GDM1 (cell line): ENCODE measurements at regions not wholly inside any gene's neighbourhood (a gene's known extent, or its start where the extent isn't known, plus 50 kb on each side); places are given as distances from the start of the nearest gene placed in this dataset.

Source experiments
- DNase-seq: peaks from one replicate; lab custom pipeline; 2025; lab: John Stamatoyannopoulos, UW

DNA sequence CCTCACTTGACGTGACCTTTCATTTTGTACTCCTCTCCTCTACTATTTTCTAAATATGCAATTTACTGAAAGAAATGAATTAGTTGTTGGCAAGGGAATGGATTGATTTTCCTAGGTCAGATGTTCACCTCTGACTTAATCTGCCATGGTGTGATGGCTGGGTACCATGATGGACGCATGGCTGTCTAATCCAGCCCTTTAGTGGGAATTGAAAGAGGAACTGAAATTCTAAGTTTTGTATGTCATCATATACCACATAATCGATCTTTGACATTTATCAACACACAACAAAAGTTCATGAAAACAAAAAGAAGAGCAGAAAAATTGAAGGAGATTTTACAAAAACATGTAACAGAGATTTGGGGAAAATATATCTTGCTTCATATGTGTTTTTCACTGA, 331.3 kb upstream of the SNX7 start:
- no peak for DNase-seq

- no peak for DNase-seq
These were observed 332.7 kb upstream of the SNX7 start for GRCh38 chr1:98328855-98329254.

- DNase-seq, result no peak
These were observed 334.2 kb upstream of the SNX7 start for GRCh38 chr1:98327220-98327861.

DNA sequence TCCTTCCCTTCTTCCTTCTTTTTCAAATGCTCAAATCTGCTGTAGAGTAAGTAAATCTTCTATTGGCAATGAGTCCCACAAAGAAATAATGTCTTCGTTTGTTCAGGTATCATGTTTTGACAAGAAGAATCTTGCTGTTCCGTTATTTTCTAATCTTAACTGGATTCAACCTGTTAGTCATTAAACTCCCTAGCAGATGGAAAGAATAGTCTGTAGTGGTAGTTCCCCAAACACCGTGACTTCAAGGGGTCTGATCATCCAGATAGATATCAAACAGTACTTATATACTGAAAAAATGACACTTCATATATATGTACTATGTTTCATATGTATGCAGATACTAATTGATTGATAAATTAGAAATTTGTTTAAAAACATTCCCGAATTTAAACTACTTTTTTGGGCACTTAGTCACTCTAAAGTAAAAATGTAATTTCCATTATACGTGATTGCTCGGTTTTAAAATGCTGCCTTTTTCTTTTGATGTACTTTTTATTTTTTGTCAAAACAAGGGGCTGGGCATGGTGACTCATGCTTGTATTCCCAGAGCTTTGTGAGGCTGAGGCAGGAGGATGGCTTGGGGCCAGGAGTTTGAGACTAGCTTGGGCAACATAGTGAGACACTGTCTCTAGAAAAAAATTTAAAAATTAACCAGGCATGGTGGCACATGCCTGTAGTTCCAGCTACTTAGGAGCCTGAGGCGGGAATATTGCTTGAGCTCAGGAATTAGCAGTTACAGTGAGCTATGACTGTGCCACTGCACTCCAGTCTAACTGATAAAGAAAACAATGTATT, 335.7 kb upstream of the SNX7 start:
- no peak for DNase-seq

DNA sequence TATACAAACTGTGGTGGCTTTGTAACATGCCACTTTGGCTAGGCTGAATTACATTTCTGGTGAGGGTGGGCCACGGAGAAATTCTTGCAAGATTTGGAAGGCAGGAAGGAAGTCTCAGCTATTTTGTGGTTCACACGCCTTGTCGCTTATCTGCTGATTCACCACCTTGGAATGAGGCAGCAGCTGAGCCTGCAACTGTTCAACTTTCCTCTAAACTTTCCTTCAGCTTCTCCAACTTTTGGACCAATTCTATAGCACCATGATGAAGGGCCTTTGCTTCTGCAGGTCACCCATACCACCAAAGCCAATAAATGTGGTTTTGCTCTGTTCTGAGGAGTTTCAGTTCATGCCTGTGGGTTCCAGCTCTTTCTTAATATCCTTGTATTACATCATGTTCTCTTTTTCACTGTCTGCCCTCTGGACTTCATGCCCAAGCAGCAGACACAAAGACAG, 337.6 kb upstream of the SNX7 start:
- DNase-seq, result no peak

GRCh38 chr1:98323388-98323787, 338.1 kb upstream of the SNX7 start:
- no peak for DNase-seq

GRCh38 chr1:98322966-98323365, 338.6 kb upstream of the SNX7 start:
- no peak for DNase-seq

GRCh38 chr1:98322086-98322485, 339.4 kb upstream of the SNX7 start:
- no peak for DNase-seq

DNA sequence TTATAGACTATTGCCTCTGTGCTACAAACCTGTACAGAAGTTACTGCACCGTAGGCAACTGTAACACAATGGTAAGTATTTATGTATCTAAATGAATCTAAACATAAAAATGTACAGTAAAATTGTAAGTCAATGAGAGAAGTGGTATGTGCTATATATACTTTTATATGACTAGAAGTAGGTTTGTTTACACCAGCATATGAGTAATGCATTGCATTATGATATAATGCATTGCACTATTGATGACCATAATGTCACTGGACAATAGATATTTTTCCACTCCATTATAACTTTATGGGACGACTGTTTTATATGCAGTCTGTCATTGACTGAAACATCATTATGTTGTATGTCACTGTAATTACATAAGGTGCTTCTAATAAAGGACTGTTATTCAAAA, 340.3 kb upstream of the SNX7 start:
- no peak for DNase-seq

DNA sequence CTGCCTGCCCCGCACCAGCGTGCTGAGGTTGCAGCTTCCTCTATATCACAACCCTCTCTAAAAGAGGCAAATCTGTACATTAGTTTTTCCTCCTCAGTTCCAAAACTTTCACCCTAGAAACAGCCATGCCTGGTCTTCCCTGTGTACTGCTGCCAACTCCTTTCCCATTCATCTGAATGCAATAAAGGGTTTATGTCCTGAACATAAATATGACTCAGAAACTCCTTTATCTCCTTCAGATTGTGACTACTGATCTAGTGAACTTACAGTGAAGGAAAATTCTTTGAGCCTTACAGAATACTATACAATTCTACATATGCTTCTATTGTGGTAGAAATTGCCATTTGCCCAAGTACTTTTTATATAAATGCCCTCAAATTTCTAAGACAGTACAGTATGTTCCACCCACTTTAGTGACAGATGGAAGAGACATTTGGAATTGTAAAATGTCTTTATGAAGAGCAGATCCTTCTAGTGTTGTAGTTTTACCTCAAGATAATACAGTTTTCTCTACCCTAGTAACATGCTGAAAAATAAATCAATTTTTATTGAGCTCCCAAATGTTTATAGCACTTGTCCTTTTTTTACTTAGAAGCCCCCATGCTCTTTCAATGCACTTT, 345.1 kb upstream of the SNX7 start:
- no peak for DNase-seq

DNA sequence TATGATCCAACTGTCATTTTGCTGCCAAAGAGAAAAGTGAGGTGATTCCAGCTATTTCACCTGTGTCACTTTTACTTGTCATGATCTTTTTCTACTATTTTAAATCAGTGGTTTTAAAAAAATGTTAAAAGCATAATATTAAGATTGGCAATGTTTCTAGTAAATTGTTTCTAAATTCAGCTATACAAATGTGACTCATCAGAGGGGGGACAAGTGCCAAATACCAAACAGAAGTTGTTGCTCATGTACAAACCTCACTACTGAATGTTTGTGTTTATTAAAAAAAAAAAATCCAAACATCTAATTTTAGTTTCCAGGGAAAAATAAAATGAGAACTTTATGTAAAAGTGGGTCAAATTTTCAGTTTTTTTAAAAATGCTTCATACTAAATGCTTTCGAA, 346.2 kb upstream of the SNX7 start:
- no peak for DNase-seq

DNA sequence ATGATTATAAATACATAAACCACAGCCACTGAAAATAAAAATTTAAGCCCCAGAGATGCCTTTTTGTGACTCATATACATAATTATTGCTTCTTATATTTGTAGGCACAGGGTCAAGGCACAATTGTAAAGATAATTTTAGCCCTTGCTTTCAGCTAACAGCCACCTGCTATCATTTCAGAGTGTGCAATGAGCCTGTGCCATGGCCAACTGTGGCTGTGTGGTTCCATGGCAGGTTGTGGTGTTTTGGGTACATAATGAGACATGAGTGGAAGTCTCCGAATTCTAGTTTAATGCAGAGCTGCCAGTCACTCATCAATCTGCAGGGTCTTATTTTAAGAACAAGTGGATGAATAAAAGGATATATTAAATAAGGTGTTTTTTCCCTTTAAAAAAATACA, 346.9 kb upstream of the SNX7 start:
- no peak for DNase-seq

DNA sequence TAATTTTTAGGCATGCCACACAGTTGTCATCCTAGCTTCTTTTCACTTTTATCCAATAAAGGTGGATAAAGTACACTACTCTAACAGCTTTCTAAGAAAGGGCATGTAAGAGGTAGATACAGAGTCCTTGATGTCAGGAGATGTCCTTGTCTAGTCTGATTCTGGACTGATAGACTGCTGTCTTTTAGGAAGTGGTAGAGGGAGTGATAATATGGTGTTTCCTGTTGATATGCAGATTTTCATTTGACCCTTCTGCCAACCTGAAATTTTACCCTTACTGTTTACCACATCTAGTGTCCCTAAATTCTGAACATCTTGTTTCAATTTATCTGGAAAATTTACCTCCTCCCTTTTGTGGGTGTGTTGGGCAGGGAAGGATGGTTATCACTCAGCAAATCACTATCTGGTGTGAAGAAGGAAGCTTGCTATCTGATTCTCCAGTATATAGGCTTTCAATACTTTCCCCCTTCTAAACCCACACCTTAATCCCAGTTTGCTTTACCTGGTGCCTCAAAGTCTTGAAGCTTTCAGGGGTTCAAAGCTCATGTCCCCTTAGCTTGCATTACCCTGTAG, 354.9 kb upstream of the SNX7 start:
- no peak for DNase-seq

DNA sequence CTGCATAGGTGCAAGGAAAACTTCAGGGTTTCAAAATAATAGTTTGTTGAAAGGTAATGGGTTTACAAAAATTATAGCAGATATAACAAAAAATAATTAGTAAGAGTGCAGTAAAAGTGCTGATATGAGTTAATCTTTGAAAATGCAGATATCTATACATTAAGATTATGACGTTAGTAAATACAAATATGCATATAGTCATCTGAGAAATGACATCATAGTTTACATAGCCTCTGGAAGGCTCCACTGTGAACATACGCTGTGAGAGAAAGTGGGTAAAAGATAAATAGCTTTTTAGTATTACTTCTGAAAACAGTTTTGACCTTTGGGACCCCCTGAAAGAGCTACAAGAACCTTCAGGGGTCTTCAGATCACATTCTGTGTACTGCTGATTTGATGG, 356.2 kb upstream of the SNX7 start:
- DNase-seq, result no peak

DNA sequence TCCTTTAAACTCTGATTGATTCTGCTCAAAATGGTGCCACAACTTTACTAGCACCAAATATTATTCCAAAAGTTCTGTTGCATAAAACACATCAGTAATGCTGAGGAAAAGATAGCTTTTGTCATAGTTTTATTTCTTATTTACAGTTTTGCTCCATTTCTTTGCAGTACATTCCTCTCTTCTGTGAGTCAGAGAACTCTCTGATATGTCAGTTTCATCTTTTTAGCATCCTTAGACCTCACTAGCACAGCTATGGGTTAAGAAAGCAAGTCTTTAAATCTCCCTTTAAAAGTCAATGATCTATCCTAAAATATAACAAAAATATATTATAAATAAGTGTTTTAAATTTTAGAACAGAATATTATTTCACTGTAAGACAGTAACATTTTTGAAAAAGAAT, 356.6 kb upstream of the SNX7 start:
- no peak for DNase-seq

- no peak for DNase-seq
These were observed 361.7 kb upstream of the SNX7 start for GRCh38 chr1:98299861-98300260.

- no peak for DNase-seq
These were observed 362.2 kb upstream of the SNX7 start for GRCh38 chr1:98299313-98299712.

- DNase-seq, result no peak
These were observed 363.2 kb upstream of the SNX7 start for GRCh38 chr1:98298319-98298718.

- DNase-seq, result no peak
These were observed 364.8 kb upstream of the SNX7 start for GRCh38 chr1:98296681-98297080.

- no peak for DNase-seq
These were observed 367.4 kb upstream of the SNX7 start for GRCh38 chr1:98294127-98294526.

DNA sequence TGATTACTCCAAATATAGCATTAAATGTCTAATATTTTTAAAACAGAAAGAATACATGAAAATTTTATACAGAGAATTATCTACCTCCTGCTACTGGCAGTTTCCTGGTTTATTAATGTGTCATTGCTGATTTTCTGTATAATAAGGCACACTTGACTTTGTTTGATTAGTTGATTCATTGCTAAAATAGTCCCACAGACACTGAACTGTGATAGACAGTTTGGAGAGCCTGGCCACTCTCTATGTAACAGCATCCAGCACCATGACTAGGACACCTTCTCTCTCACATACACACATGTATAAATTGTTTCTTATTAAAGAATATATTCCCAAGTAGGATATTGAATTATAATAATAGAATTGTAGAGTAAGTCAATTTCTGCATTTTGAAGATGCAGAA, 368.5 kb upstream of the SNX7 start:
- DNase-seq, result no peak

DNA sequence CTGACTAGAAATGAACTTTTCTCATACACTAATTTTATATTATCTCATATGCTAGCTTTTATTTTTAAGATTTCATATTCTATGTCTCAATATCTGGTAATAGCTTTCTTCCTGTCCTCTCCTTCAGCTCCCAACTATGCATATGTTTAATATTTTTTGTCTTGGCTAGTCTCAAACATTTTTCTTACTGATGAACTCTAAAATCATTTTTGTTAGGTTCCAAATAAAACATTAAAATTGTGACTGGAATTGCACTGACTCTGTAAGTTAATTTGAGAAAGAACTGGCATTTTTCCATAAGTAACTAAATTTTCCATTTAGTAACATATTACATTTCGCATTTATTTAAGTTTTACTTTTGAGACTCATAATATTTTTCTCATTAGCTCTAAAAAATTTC, 368.5 kb upstream of the DPYD start:
- DNase-seq, result no peak

GRCh38 chr1:98288494-98288893, 367.7 kb upstream of the DPYD start:
- DNase-seq, result no peak
